GM20000 (cell line): ENCODE measurements at regions not wholly inside any gene's neighbourhood (a gene's known extent, or its start where the extent isn't known, plus 50 kb on each side); places are given as distances from the start of the nearest gene placed in this dataset.

ENCODE experiments used
- DNase-seq: peaks from one replicate; pipeline ENCODE4 v3.0.0; 2012; ENCODE audit warnings: low spot score
- CTCF ChIP-seq: IDR thresholded peaks from 2 replicates; pipeline ENCODE4 v1.5.1; 2012; ENCODE audit warnings: mild to moderate bottlenecking, control low read depth; ENCODE audit errors: extremely low read depth, missing control alignments

GRCh38 chr3:35565048-35565447 lies 74.3 kb upstream of the ARPP21 start:
- TF ChIP-seq CTCF: no peak
- DNase-seq: no peak
